ENCODE measurements at regions not wholly inside any gene's neighbourhood (a gene's known extent, or its start where the extent isn't known, plus 50 kb on each side); places are given as distances from the start of the nearest gene placed in this dataset.
"Not testable (repeated sequence)": the region's sequence is repeated elsewhere in the genome, so short reads cannot be mapped to it uniquely, and the experiment has no call there.

DNA sequence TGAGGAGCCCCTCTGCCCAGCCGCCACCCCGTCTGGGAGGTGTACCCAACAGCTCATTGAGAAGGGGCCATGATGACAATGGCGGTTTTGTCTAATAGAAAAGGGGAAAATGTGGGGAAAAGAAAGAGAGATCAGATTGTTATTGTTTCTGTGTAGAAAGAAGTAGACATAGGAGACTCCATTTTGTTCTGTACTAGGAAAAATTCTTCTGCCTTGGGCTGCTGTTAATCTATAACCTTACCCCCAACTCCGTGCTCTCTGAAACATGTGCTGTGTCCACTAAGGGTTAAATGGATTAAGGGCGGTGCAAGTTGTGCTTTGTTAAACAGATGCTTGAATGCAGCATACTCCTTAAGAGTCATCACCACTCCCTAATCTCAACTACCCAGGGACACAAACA is 861.1 kb upstream of the INTU start:
- not testable (repeated sequence) for H2AFZ ChIP-seq (ENCODE audit: low read length); H3K79me2 ChIP-seq (ENCODE audit: control insufficient read depth, insufficient read depth, low read length); H4K20me1 ChIP-seq (ENCODE audit: control insufficient read depth, extremely low read depth, insufficient read depth, low read length); H3K27ac ChIP-seq (ENCODE audit: insufficient read depth, low read length); DNase-seq (ENCODE audit: low read depth in 2 of 2); H3K9me3 ChIP-seq (ENCODE audit: control insufficient read depth, insufficient read depth, low read depth, low read length); H3K4me3 ChIP-seq (replicated peaks in 1 of 4; ENCODE audit: control extremely low read depth in 1 of 4, insufficient read depth in 1 of 4, low read depth in 3 of 4, low read length in 4 of 4); H3K27me3 ChIP-seq (ENCODE audit: control insufficient read depth, insufficient read depth, low read length); H3K9ac ChIP-seq (ENCODE audit: insufficient read depth, low read length); H3K36me3 ChIP-seq (ENCODE audit: control insufficient read depth, insufficient read depth, low read length); H3K4me2 ChIP-seq (ENCODE audit: extremely low read depth, insufficient read depth, low read length); H3K4me1 ChIP-seq (ENCODE audit: control insufficient read depth, extremely low read depth, insufficient read depth, low read length)

DNA sequence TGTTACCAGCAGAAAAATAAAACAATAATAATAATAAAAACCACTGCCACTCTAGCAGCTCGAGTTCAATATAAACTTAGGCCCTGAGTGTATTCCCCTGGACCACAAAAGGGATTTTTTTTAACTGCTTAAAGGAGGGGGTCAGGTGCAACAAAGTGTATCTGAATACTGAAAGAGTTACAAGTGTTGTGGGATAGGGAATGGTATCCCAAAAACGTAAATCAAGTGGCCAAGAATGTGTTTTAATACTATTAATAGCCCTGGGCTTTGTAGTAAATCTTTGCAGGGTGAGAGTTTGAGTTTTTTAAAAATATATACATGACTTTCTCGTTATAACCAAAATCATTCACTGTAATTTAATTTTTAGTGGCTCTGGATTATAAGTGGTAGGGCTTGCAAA is 860.1 kb upstream of the INTU start:
- Histone ChIP-seq H3K27me3 (ENCODE audit: control insufficient read depth, insufficient read depth, low read length) (no peaks in the 10 kb centered on the region), H3K9me3 (ENCODE audit: control insufficient read depth, insufficient read depth, low read depth, low read length) (no peaks in the 10 kb centered on the region), H4K20me1 (ENCODE audit: control insufficient read depth, extremely low read depth, insufficient read depth, low read length) (no peaks in the 10 kb centered on the region), H3K4me3 (replicated peaks in 1 of 4; ENCODE audit: control extremely low read depth in 1 of 4, insufficient read depth in 1 of 4, low read depth in 3 of 4, low read length in 4 of 4) (no peak overlapping the region), H3K4me1 (ENCODE audit: control insufficient read depth, extremely low read depth, insufficient read depth, low read length) (no peaks in the 10 kb centered on the region), H3K27ac (ENCODE audit: insufficient read depth, low read length) (no peak overlapping the region), H2AFZ (ENCODE audit: low read length) (no peak overlapping the region), H3K36me3 (ENCODE audit: control insufficient read depth, insufficient read depth, low read length) (no peaks in the 10 kb centered on the region), H3K4me2 (ENCODE audit: extremely low read depth, insufficient read depth, low read length) (no peak overlapping the region), H3K9ac (ENCODE audit: insufficient read depth, low read length) (no peak overlapping the region), H3K79me2 (ENCODE audit: control insufficient read depth, insufficient read depth, low read length) (no peaks in the 10 kb centered on the region)
- peak in 1 of 2 donors; percentile 58 for DNase-seq (ENCODE audit: low read depth in 2 of 2)
- TF ChIP-seq, protein P1, sequence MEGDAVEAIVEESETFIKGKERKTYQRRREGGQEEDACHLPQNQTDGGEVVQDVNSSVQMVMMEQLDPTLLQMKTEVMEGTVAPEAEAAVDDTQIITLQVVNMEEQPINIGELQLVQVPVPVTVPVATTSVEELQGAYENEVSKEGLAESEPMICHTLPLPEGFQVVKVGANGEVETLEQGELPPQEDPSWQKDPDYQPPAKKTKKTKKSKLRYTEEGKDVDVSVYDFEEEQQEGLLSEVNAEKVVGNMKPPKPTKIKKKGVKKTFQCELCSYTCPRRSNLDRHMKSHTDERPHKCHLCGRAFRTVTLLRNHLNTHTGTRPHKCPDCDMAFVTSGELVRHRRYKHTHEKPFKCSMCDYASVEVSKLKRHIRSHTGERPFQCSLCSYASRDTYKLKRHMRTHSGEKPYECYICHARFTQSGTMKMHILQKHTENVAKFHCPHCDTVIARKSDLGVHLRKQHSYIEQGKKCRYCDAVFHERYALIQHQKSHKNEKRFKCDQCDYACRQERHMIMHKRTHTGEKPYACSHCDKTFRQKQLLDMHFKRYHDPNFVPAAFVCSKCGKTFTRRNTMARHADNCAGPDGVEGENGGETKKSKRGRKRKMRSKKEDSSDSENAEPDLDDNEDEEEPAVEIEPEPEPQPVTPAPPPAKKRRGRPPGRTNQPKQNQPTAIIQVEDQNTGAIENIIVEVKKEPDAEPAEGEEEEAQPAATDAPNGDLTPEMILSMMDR (conservative IDR thresholded peaks at IDR 0.05 in 1 of 2, IDR thresholded peaks at IDR 0.05 in 1 of 2; ENCODE audit: low read depth in 1 of 2, low read length in 2 of 2) = no peak
- no peak for TF ChIP-seq EZH2 (IDR thresholded peaks at IDR 0.05; ENCODE audit: low read length, missing control alignments)

DNA sequence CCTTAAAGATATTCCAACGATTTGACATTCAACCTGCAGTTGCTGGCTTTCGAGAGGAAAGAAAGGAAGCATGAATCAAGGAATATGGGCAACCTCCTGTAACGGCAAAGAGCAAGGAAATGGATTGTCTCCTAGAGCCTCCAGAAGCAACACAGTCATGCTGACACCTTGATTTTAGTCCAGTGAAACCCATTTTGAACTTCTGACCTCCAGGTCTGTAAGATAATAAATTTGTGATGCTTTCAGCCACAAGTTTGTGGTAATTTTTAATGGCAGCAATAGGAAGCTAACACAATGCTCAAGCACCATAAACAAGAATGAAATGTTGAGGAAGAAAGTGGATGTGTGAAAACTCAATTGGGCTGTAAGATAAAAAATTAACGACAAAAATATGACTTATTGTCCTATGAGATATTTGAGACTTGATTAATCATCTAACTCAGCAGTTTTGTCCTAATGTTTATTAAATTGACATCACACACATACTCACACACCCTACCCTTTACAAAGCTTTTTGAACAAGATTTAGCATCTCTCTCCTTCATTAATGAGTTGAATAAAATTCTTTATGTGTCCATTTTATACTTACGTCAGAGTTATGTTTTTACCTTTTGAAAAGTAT is 857.2 kb upstream of the INTU start:
- Histone ChIP-seq H3K9me3 (ENCODE audit: control insufficient read depth, insufficient read depth, low read depth, low read length) (no peaks in the 10 kb centered on the region), H3K4me3 (replicated peaks in 1 of 4; ENCODE audit: control extremely low read depth in 1 of 4, insufficient read depth in 1 of 4, low read depth in 3 of 4, low read length in 4 of 4) (no peak overlapping the region), H3K4me1 (ENCODE audit: control insufficient read depth, extremely low read depth, insufficient read depth, low read length) (no peaks in the 10 kb centered on the region), H3K9ac (ENCODE audit: insufficient read depth, low read length) (no peak overlapping the region), H3K4me2 (ENCODE audit: extremely low read depth, insufficient read depth, low read length) (no peak overlapping the region), H3K36me3 (ENCODE audit: control insufficient read depth, insufficient read depth, low read length) (no peaks in the 10 kb centered on the region), H2AFZ (ENCODE audit: low read length) (no peak overlapping the region), H3K79me2 (ENCODE audit: control insufficient read depth, insufficient read depth, low read length) (no peaks in the 10 kb centered on the region), H3K27me3 (ENCODE audit: control insufficient read depth, insufficient read depth, low read length) (no peaks in the 10 kb centered on the region), H3K27ac (ENCODE audit: insufficient read depth, low read length) (no peak overlapping the region), H4K20me1 (ENCODE audit: control insufficient read depth, extremely low read depth, insufficient read depth, low read length) (no peaks in the 10 kb centered on the region)
- TF ChIP-seq, protein P1 (conservative IDR thresholded peaks at IDR 0.05 in 1 of 2, IDR thresholded peaks at IDR 0.05 in 1 of 2; ENCODE audit: low read depth in 1 of 2, low read length in 2 of 2) = no peak
- no peak for TF ChIP-seq EZH2 (IDR thresholded peaks at IDR 0.05; ENCODE audit: low read length, missing control alignments)
- DNase-seq (ENCODE audit: low read depth in 2 of 2) = no peak

Measured in fibroblast of lung (primary cell).